NB4 (cell line): ENCODE measurements at regions not wholly inside any gene's neighbourhood (a gene's known extent, or its start where the extent isn't known, plus 50 kb on each side); places are given as distances from the start of the nearest gene placed in this dataset.

Experiments
- POLR2A ChIP-seq: IDR thresholded peaks from 2 replicates; pipeline ENCODE4 v1.6.1; 2011; ENCODE audit warnings: mild to moderate bottlenecking; ENCODE audit not compliant: insufficient read length; ENCODE audit errors: extremely low read depth
- TF ChIP-seq, protein P1 (sequence below): IDR thresholded peaks from one replicate; pipeline ENCODE4 v1.5.1; 2012; ENCODE audit warnings: low read depth, low read length

DNA sequence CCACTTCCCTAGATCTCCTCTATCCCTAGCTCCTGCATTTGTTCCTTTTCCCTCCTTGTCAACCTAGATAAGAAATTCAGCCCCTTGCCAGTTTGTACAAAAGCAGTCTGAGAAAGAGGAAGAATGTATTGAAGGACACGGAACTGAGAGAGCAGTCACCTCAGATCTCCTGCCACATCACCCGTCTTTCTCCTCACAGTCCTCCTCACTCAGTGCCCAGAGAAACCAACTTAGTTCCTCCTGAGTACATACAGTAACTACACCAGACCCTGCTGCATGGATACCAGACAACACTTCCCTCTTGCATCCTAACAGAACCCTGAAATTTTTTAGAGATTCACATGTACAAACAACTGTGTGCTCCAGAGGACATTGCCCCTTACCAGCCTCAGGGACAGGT lies 563.6 kb upstream of the ADAMTS9 start:
- TF ChIP-seq, protein P1, sequence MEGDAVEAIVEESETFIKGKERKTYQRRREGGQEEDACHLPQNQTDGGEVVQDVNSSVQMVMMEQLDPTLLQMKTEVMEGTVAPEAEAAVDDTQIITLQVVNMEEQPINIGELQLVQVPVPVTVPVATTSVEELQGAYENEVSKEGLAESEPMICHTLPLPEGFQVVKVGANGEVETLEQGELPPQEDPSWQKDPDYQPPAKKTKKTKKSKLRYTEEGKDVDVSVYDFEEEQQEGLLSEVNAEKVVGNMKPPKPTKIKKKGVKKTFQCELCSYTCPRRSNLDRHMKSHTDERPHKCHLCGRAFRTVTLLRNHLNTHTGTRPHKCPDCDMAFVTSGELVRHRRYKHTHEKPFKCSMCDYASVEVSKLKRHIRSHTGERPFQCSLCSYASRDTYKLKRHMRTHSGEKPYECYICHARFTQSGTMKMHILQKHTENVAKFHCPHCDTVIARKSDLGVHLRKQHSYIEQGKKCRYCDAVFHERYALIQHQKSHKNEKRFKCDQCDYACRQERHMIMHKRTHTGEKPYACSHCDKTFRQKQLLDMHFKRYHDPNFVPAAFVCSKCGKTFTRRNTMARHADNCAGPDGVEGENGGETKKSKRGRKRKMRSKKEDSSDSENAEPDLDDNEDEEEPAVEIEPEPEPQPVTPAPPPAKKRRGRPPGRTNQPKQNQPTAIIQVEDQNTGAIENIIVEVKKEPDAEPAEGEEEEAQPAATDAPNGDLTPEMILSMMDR = no peak
- TF ChIP-seq POLR2A = no peak
